Fibroblast of lung (primary cell): ENCODE measurements at regions not wholly inside any gene's neighbourhood (a gene's known extent, or its start where the extent isn't known, plus 50 kb on each side); places are given as distances from the start of the nearest gene placed in this dataset.

Experiments
- CTCF ChIP-seq, 2 donors: IDR thresholded peaks in 1 of 2; conservative IDR thresholded peaks in 1 of 2; 1 replicate in 1 of 2; 2 replicates in 1 of 2; pipeline ENCODE4 v1.5.1; 2011 to 2012; ENCODE audit warnings: low read length in 2 of 2, control low read depth in 1 of 2, inconsistent platforms in 1 of 2, low read depth in 1 of 2, mild to moderate bottlenecking in 1 of 2
- EZH2 ChIP-seq: IDR thresholded peaks from 2 replicates; pipeline ENCODE4 v1.5.1; 2012; ENCODE audit warnings: low read length, control low read depth, mild to moderate bottlenecking; ENCODE audit errors: missing control alignments

GRCh38 chr20:43825581-43825980 lies 89.1 kb upstream of the TOX2 start:
- TF ChIP-seq CTCF (conservative IDR thresholded peaks at IDR 0.05 in 1 of 2, IDR thresholded peaks at IDR 0.05 in 1 of 2; ENCODE audit: low read depth in 1 of 2, low read length in 2 of 2) = no peak
- no peak for TF ChIP-seq EZH2
